ENCODE measurements at regions not wholly inside any gene's neighbourhood (a gene's known extent, or its start where the extent isn't known, plus 50 kb on each side); places are given as distances from the start of the nearest gene placed in this dataset.

- TF ChIP-seq CTCF (IDR thresholded peaks at IDR 0.05; ENCODE audit: poor library complexity) (no peak), EZH2 (IDR thresholded peaks at IDR 0.05; ENCODE audit: borderline replicate concordance) (no peak)
Measured at GRCh38 chrX:139091066-139091465, 379.5 kb upstream of the FGF13 start.
